Epithelial cell of proximal tubule (primary cell): ENCODE measurements at regions not wholly inside any gene's neighbourhood (a gene's known extent, or its start where the extent isn't known, plus 50 kb on each side); places are given as distances from the start of the nearest gene placed in this dataset.

Experiments
- DNase-seq: peaks from one replicate; pipeline ENCODE4 v3.0.0-alpha.2; 2011; ENCODE audit warnings: low read depth
- H3K4me3 ChIP-seq: 2 replicates; pipeline ENCODE4 v1.5.1; 2011; ENCODE audit warnings: low read depth, mild to moderate bottlenecking, low read length
- CTCF ChIP-seq: conservative IDR thresholded peaks from 2 replicates; pipeline ENCODE4 v1.5.1; 2012; ENCODE audit warnings: low read depth, mild to moderate bottlenecking, low read length

- no peak for TF ChIP-seq CTCF
- no peak overlapping the region for H3K4me3 ChIP-seq
- no peak for DNase-seq
Measured at GRCh38 chr9:99682378-99682777, 139.3 kb upstream of the NR4A3 start.

GRCh38 chr9:99682870-99683269, 138.8 kb upstream of the NR4A3 start:
- no peak overlapping the region for H3K4me3 ChIP-seq
- no peak for TF ChIP-seq CTCF
- DNase-seq, result no peak

GRCh38 chr9:99690573-99690972, 131.1 kb upstream of the NR4A3 start:
- H3K4me3 ChIP-seq, result no peak overlapping the region
- TF ChIP-seq CTCF, result no peak
- DNase-seq, result no peak

GRCh38 chr9:99693888-99694287, 127.8 kb upstream of the NR4A3 start:
- no peak for TF ChIP-seq CTCF
- DNase-seq, result no peak
- no peak overlapping the region for H3K4me3 ChIP-seq

GRCh38 chr9:99694393-99694792, 127.3 kb upstream of the NR4A3 start:
- no peak for DNase-seq
- no peak overlapping the region for H3K4me3 ChIP-seq
- no peak for TF ChIP-seq CTCF

- no peak for DNase-seq
- no peak overlapping the region for H3K4me3 ChIP-seq
Measured at GRCh38 chr9:99699396-99699795, 122.3 kb upstream of the NR4A3 start.

GRCh38 chr9:99712214-99712613, 109.5 kb upstream of the NR4A3 start:
- no peak overlapping the region for H3K4me3 ChIP-seq
- DNase-seq, result no peak
- no peak for TF ChIP-seq CTCF

More at GRCh38 chr9:99699396-99699795, 122.3 kb upstream of the NR4A3 start:
- no peak for TF ChIP-seq CTCF
